ENCODE measurements at regions not wholly inside any gene's neighbourhood (a gene's known extent, or its start where the extent isn't known, plus 50 kb on each side); places are given as distances from the start of the nearest gene placed in this dataset.

DNA sequence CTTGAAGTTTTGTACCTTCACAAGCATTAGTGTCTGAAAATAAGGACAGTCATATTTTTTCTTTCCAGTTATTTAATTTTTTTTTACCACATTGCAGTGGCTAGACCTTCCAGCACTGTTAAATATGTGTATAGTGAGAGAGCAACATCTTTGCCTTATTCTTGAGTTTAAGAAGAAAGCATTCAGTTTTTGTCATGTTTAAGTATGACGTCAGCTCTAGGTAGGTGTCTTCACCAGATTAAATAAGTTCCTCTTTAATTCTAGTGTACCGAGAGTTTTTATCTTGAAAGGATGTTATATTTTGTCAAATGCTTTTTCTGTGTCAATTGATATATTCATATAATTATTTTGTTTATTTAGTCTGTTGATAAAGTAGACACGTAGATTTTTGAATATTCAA lies 258.8 kb downstream of the FAM181B start:
- Histone ChIP-seq H2AK9ac (replicated peaks; ENCODE audit: low read depth, low read length, poor library complexity) (no peak overlapping the region), H3K18ac (ENCODE audit: low read depth, low read length) (no peak overlapping the region), H2AFZ (replicated peaks; ENCODE audit: low read length, poor library complexity) (no peak overlapping the region), H3K56ac (ENCODE audit: extremely low read depth, insufficient read depth, low read length) (no peak overlapping the region), H2BK5ac (ENCODE audit: low read depth, low read length, poor library complexity, severe bottlenecking) (no peak overlapping the region), H3K9me3 (ENCODE audit: control insufficient read depth, insufficient read depth, low read length) (no peaks in the 10 kb centered on the region), H3K9ac (ENCODE audit: low read depth, low read length) (no peak overlapping the region), H3K9me1 (ENCODE audit: insufficient read depth, low read length) (no peaks in the 10 kb centered on the region), H3K23ac (ENCODE audit: low read depth, low read length) (no peak overlapping the region), H3K4me2 (ENCODE audit: low read depth, low read length) (no peak overlapping the region), H3K14ac (replicated peaks; ENCODE audit: low read depth, low read length) (no peak overlapping the region), H4K20me1 (ENCODE audit: insufficient read depth, low read length) (no peaks in the 10 kb centered on the region), H2AK5ac (ENCODE audit: low read depth, low read length) (no peak overlapping the region), H2BK15ac (ENCODE audit: low read depth, low read length) (no peak overlapping the region), H3K4ac (ENCODE audit: low read depth, low read length) (no peak overlapping the region), H4K5ac (ENCODE audit: low read depth, low read length) (no peak overlapping the region), H3K4me1 (ENCODE audit: control insufficient read depth, insufficient read depth, low read length) (no peaks in the 10 kb centered on the region), H3K27me3 (ENCODE audit: control insufficient read depth, insufficient read depth, low read length) (no peaks in the 10 kb centered on the region), H3K4me3 (ENCODE audit: insufficient read depth, low read depth, low read length) (no peak overlapping the region), H4K91ac (ENCODE audit: insufficient read depth, low read depth, low read length) (no peak overlapping the region), H4K8ac (ENCODE audit: low read depth in 2 of 2, low read length in 2 of 2) (no peak overlapping the region), H2BK20ac (ENCODE audit: low read depth, low read length) (no peak overlapping the region), H3K79me1 (ENCODE audit: low read depth in 1 of 2, low read length in 2 of 2) (no peaks in the 10 kb centered on the region), H3K36me3 (ENCODE audit: control insufficient read depth, insufficient read depth, low read length) (no peaks in the 10 kb centered on the region), H2BK120ac (ENCODE audit: low read depth, low read length) (no peak overlapping the region), H3K27ac (ENCODE audit: insufficient read depth, low read length) (no peak overlapping the region)
- in situ Hi-C loops (cut with MboI; ENCODE audit: low sequenced_read_pairs), result no loop called here
- ATAC-seq (ENCODE audit: low read depth), result no peak
- ChIA-PET POLR2A (ENCODE audit: unreplicated experiment) (no interaction called here), CTCF (no interaction called here)
- dilution Hi-C loops (cut with HindIII; ENCODE audit: low sequenced_read_pairs, unreplicated experiment), result no loop called here
- TF ChIP-seq RCOR1 (IDR thresholded peaks at IDR 0.05; ENCODE audit: insufficient replicate concordance, low read length), result no peak
- no peak for TF ChIP-seq CEBPB (IDR thresholded peaks at IDR 0.05; ENCODE audit: low read depth, low read length)
- TF ChIP-seq RAD21 (IDR thresholded peaks at IDR 0.05; ENCODE audit: low read length), result no peak
- no peak for TF ChIP-seq SMC3 (IDR thresholded peaks at IDR 0.05; ENCODE audit: low read depth, low read length)
- TF ChIP-seq RFX5 (IDR thresholded peaks at IDR 0.05; ENCODE audit: low read depth, low read length), result no peak
- intact Hi-C loops (cut with micrococcal nuclease), result no loop called here
- no CpG with 5 or more reads among the region's 3 CpGs for WGBS, 2 experiments (ENCODE audit: extremely low coverage in 2 of 2, insufficient read length in 1 of 2)
- no TSS peak for BruUV-seq (replicated peaks)
- no peak for DNase-seq
